Neural cell (in vitro differentiated cells): ENCODE measurements at regions not wholly inside any gene's neighbourhood (a gene's known extent, or its start where the extent isn't known, plus 50 kb on each side); places are given as distances from the start of the nearest gene placed in this dataset.

Experiments used
- H2AFZ ChIP-seq: fragments of 200-600, 300-800 bp; sonication (generic), shearing (Covaris generic); 2 replicates; pipeline ENCODE4 v1.6.0; 2014; ENCODE audit warnings: low read depth, mild to moderate bottlenecking, antibody characterized with exemption, low read length, moderate library complexity
- H3F3A ChIP-seq: fragments of 200-600 bp; shearing (Covaris generic); 2 replicates; pipeline ENCODE4 v1.6.1; 2016; ENCODE audit warnings: mild to moderate bottlenecking, moderate library complexity, mixed read lengths, antibody characterized with exemption, low read length; ENCODE audit not compliant: insufficient read depth, poor library complexity, severe bottlenecking
- H3K27ac ChIP-seq: fragments of 200-600, 300-800 bp; sonication (generic), shearing (Covaris generic); 2 replicates; pipeline ENCODE4 v1.5.1; 2014; ENCODE audit warnings: mild to moderate bottlenecking, low read length, moderate library complexity
- H3K27me3 ChIP-seq: fragments of 300-800, 200-600 bp; sonication (generic), shearing (Covaris generic); 2 replicates; pipeline ENCODE4 v1.6.0; 2014; ENCODE audit warnings: mild to moderate bottlenecking, low read depth, low read length, moderate library complexity; ENCODE audit not compliant: insufficient read depth
- H3K36me3 ChIP-seq: fragments of 300-800, 200-600 bp; sonication (generic), shearing (Covaris generic); 2 replicates; pipeline ENCODE4 v1.5.1; 2014; ENCODE audit warnings: mild to moderate bottlenecking, antibody characterized with exemption, low read length, moderate library complexity; ENCODE audit not compliant: insufficient read depth
- H3K4me2 ChIP-seq: fragments of 300-800, 200-600 bp; sonication (generic), shearing (Covaris generic); 2 replicates; pipeline ENCODE4 v1.6.0; 2014; ENCODE audit warnings: mild to moderate bottlenecking, low read length
- H3K4me3 ChIP-seq: fragments of 300-800, 200-600 bp; sonication (generic), shearing (Covaris generic); 2 replicates; pipeline ENCODE4 v1.5.1; 2014; ENCODE audit warnings: mild to moderate bottlenecking, low read length, moderate library complexity
- H3K79me2 ChIP-seq: fragments of 200-600 bp; shearing (Covaris generic); replicated peaks from 2 replicates; pipeline ENCODE4 v1.6.0; 2014; ENCODE audit warnings: mild to moderate bottlenecking, low read length, moderate library complexity; ENCODE audit not compliant: insufficient read depth
- H3K9ac ChIP-seq: fragments of 300-800, 200-600 bp; sonication (generic), shearing (Covaris generic); 2 replicates; pipeline ENCODE4 v1.6.1; 2016; ENCODE audit warnings: mild to moderate bottlenecking, low read length, mixed read lengths
- H3K9me2 ChIP-seq: fragments of 200-600 bp; shearing (Covaris generic); 2 replicates; pipeline ENCODE4 v1.6.1; 2016; ENCODE audit warnings: mild to moderate bottlenecking, low read length, mixed read lengths; ENCODE audit not compliant: insufficient read depth
- H3K9me3 ChIP-seq: fragments of 200-600, 300-800 bp; sonication (generic), shearing (Covaris generic); 2 replicates; pipeline ENCODE4 v1.6.1; 2016; ENCODE audit warnings: mild to moderate bottlenecking, mixed run types, low read length, moderate library complexity, mixed read lengths
- H4K20me1 ChIP-seq: fragments of 200-600 bp; shearing (Covaris generic); 2 replicates; pipeline ENCODE4 v1.6.1; 2016; ENCODE audit warnings: mild to moderate bottlenecking, mixed run types; ENCODE audit not compliant: insufficient read depth
- CTCF ChIP-seq: fragments of 450-650 bp; IDR thresholded peaks from 2 replicates; pipeline ENCODE4 v1.5.1; 2014; ENCODE audit warnings: antibody characterized with exemption, mild to moderate bottlenecking, moderate library complexity; ENCODE audit not compliant: poor library complexity, severe bottlenecking
- EP300 ChIP-seq: fragments of 450-650 bp; conservative IDR thresholded peaks from 2 replicates; pipeline ENCODE4 v1.6.1; 2014; ENCODE audit warnings: antibody characterized with exemption, mild to moderate bottlenecking, moderate library complexity; ENCODE audit not compliant: poor library complexity, severe bottlenecking
- EZH2 ChIP-seq: fragments of 200-600, 300-800 bp; shearing (Covaris generic), sonication (generic); IDR thresholded peaks from 2 replicates; pipeline ENCODE4 v1.6.1; 2014; ENCODE audit warnings: antibody characterized with exemption, low read length, borderline replicate concordance, mild to moderate bottlenecking; ENCODE audit not compliant: insufficient read depth, poor library complexity, severe bottlenecking
- MXI1 ChIP-seq: fragments of 450-650 bp; conservative IDR thresholded peaks from 2 replicates; pipeline ENCODE4 v1.6.1; 2014; ENCODE audit warnings: antibody characterized with exemption, mild to moderate bottlenecking; ENCODE audit not compliant: poor library complexity, severe bottlenecking
- POLR2AphosphoS5 ChIP-seq: IDR thresholded peaks from 2 replicates; pipeline ENCODE4 v1.6.1; 2012
- RAD21 ChIP-seq: fragments of 450-650 bp; conservative IDR thresholded peaks from 2 replicates; pipeline ENCODE4 v1.6.1; 2014; ENCODE audit warnings: antibody characterized with exemption, mild to moderate bottlenecking, moderate library complexity
- REST ChIP-seq: IDR thresholded peaks from 2 replicates; pipeline ENCODE4 v1.6.1; 2012; ENCODE audit warnings: borderline replicate concordance
- SMC3 ChIP-seq: fragments of 450-650 bp; conservative IDR thresholded peaks from 2 replicates; pipeline ENCODE4 v1.6.1; 2014; ENCODE audit warnings: antibody characterized with exemption, mild to moderate bottlenecking, moderate library complexity; ENCODE audit not compliant: poor library complexity
- TAF1 ChIP-seq: IDR thresholded peaks from 2 replicates; pipeline ENCODE4 v1.6.1; 2012; ENCODE audit warnings: low read depth

- no peak overlapping the region for H3K27ac ChIP-seq
- H3K36me3 ChIP-seq, result no peaks in the 10 kb centered on the region
- no peak overlapping the region for H2AFZ ChIP-seq
- H3K27me3 ChIP-seq, result no peaks in the 10 kb centered on the region
- no peak overlapping the region for H3K9ac ChIP-seq
- no peaks in the 10 kb centered on the region for H4K20me1 ChIP-seq
- H3K9me3 ChIP-seq, result no peaks in the 10 kb centered on the region
- H3K4me3 ChIP-seq, result no peak overlapping the region
- no peaks in the 10 kb centered on the region for H3K79me2 ChIP-seq
- no peak overlapping the region for H3K4me2 ChIP-seq
- no peaks in the 10 kb centered on the region for H3K9me2 ChIP-seq
- no peak for TF ChIP-seq EZH2
- no peak for TF ChIP-seq CTCF
- TF ChIP-seq REST, result no peak
- TF ChIP-seq MXI1, result no peak
- TF ChIP-seq EP300, result no peak
- TF ChIP-seq TAF1, result no peak
- no peak for TF ChIP-seq SMC3
- TF ChIP-seq RAD21, result no peak
- no peak for TF ChIP-seq POLR2AphosphoS5
- no peaks in the 10 kb centered on the region for H3F3A ChIP-seq
These were observed 486.0 kb downstream of the TNS3 start for GRCh38 chr7:47095946-47096345.

- H3K36me3 ChIP-seq, result no peaks in the 10 kb centered on the region
These were observed 487.4 kb downstream of the TNS3 start for GRCh38 chr7:47094462-47094861.

More at GRCh38 chr7:47094462-47094861, 487.4 kb downstream of the TNS3 start:
- Histone ChIP-seq H3K4me2 (no peak overlapping the region), H3K27me3 (no peaks in the 10 kb centered on the region), H3K27ac (no peak overlapping the region), H3K9me3 (no peaks in the 10 kb centered on the region), H3K79me2 (no peaks in the 10 kb centered on the region), H3F3A (no peaks in the 10 kb centered on the region), H3K9ac (no peak overlapping the region), H4K20me1 (no peaks in the 10 kb centered on the region), H3K4me3 (no peak overlapping the region), H2AFZ (no peak overlapping the region), H3K9me2 (no peaks in the 10 kb centered on the region)
- TF ChIP-seq REST (no peak), EZH2 (no peak), EP300 (no peak), POLR2AphosphoS5 (no peak), TAF1 (no peak), CTCF (no peak), MXI1 (no peak), SMC3 (no peak), RAD21 (no peak)
